Islet of Langerhans (tissue), 1 donor: ENCODE measurements at regions not wholly inside any gene's neighbourhood (a gene's known extent, or its start where the extent isn't known, plus 50 kb on each side); places are given as distances from the start of the nearest gene placed in this dataset.
"Not testable (repeated sequence)": the region's sequence is repeated elsewhere in the genome, so short reads cannot be mapped to it uniquely, and the experiment has no call there.

Experiments used
- FAIRE-seq: peaks from one replicate; lab custom pipeline; 2011; peaks lifted over from hg19 to GRCh38; lab: Jason Lieb, UNC

DNA sequence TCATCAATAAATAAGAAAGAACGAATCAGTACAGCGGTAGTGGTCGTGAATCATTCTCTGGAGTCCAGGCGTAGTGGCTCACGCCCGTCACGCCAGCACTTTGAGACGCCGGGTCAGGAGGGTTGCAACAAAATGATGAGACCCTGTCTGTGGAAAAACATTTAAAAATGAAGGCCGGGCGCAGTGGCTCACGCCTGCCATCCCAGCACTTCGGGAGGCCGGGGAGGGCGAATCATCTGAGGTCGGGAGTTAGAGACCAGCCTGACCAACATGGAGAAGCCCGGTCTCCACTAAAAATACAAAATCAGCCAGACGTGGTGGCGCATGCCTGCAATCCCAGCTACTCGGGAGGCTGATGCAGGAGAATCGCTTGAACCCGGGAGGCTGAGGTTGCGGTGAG, 111.8 kb upstream of the ANKRD30BL start:
- FAIRE-seq = not testable (repeated sequence)

DNA sequence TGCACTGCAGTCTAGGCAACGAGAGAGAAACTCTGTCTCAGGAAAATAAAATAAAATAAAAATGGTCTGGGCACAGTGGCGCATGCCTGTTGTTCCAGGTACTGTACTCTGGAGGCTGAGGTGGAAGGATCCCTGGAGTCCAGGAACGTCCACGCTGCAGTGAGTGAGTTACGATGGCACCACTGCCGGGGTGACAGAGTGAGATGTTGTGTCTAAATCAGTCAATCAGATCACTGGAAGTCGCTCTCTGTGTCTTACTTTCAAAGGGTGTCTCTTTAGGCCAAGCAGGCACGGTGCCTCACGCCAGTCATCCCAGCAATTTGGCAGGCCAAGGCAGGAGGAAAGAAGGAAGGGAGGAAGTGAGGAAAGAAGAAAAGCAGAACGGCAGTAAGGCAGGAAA, 112.2 kb upstream of the ANKRD30BL start:
- FAIRE-seq = no peak

DNA sequence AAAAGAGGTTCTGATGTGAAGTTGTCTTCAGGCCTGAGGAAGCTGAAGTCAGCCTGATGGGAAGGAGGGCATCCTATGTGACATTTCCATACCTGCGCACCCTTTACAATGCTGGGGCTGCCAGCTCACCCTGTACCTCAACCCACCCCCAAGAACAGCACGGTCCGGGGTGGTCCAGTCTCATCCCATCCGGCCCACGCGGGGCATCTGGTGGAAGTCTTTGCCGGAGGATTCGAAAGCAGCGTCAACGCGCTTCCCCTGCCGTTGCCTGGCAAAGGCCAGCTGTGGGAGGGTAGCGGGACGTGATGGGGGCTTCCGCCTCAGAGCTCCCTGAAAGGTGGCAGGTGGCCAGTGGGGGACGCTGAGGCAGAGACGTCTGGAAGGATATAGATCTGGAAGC, 113.6 kb upstream of the ANKRD30BL start:
- FAIRE-seq = no peak

DNA sequence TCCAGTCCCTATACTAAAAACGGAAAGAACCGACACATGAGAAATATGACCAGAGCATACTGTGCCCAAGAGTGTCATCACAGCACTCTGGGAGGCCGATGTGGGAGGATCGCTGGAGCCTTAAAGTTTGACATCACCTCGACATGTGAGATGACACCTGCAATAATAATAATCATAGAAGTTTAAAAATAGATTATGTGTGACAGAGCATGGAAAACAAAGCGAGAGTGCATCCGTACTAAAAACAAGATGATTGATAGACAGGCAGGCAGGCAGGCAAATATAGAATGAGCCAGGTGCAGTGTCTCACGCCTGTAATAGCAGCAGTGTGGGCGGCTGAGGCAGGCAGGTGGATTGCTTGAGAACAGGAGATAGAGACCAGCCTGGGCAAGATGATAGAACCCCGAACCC, 114.8 kb upstream of the ANKRD30BL start:
- FAIRE-seq = no peak

DNA sequence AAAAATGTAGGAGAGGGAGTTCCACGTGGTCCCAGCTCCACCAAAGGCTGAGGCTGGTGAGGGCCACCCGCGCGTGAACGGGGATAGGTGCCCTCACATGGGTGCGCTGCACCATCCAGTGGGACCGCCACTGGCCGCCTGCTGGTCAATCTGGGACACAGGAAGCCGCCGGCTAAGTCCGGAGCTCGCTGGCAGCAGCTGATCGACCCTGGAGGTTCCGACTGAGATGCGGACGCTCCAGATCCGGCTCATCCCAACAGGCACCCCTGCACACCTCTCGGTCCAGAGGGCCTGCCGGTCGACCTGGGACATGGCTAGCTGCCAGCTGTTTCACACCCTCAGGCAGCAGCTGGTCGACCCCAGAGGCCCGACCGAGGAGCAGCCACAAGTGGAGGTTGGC, 116.5 kb upstream of the ANKRD30BL start:
- no peak for FAIRE-seq

DNA sequence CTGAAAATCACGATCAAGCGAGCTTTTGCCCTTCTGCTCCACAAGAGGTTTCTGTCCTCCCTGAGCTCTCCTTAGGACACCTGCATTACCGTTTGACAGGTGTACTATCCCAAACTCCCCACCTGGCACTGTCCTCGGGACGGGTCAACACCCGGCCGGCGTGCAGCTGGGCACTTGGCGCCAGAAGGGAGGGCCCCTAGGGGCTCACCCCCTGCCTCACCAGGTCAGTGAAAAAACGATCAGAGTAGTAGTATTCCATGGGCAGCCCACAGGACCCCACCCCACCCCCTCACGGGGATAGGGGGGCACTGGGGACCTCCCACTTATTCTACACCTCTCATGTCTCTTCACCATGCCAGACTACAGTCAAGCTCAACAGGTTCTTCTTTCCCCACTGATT, 117.6 kb upstream of the ANKRD30BL start:
- FAIRE-seq = no peak

DNA sequence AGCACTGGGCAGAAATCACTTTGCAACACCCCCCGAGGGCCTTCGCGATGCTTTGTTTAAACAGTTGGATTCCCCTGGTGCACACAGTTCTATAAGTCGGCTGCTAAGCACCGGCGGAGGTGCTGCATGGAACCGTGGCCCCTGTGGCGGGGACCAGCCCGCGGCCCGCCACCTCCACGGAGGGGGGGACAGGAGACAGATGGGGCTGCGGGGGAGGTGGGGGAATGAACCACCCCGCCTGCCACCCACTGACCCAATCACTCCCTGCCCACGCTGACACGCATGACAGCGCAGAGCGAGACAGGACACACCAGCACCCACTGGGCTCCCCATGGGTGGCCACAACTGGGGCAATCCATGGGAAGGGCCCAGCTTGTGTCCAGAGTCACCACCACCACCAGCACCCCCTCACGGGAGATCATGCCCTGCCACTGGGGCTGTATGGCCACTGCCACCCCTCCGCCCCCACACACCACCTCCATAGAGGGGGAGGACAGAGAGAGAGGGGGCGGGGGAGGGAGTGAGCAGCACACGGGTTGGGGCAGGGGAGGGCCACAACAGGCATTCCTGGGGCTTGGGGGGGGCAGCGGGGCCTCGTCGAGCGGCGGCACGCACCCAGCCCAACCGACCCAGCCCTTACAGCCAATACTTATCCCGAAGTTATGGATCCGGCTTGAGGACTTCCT, 118.3 kb upstream of the ANKRD30BL start:
- no peak for FAIRE-seq

DNA sequence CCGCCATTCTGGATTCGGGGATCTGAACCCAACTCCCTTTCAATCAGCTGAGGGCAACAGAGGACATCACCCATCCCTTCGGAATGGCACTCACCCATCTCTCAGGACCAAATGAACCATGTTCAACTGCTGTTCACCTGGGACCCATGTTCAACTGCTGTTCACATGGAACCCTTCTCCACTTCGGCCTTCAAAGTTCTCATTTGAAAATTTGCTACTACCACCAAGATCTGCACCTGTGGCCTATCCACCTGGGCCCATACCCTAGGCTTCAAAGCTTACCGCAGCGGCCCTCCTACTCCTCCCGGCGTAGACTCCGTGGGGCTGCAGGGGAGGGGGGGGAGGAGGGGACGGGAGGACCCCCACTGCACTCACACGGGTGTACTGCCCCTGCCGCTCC, 119.2 kb upstream of the ANKRD30BL start:
- no peak for FAIRE-seq

DNA sequence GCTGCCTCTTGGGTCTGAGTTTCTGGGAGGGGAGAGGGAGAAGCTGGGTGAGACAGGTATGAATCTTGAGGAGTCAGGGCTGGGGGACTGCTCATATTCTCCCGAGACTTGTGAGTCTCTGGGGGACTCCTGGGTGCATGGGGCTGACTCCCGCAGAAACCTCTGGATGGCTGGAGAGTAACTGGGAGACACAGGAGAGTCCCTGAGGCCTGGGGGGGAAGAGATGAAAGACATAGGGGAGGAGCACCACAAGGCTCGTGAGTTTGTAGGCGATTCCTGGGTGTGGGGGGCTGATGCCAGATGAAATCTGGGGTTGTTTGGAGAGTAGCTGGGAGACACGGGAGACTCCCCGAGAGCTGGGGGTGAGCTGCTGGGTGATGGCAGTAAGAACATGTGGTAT, 120.4 kb upstream of the ANKRD30BL start:
- not testable (repeated sequence) for FAIRE-seq

DNA sequence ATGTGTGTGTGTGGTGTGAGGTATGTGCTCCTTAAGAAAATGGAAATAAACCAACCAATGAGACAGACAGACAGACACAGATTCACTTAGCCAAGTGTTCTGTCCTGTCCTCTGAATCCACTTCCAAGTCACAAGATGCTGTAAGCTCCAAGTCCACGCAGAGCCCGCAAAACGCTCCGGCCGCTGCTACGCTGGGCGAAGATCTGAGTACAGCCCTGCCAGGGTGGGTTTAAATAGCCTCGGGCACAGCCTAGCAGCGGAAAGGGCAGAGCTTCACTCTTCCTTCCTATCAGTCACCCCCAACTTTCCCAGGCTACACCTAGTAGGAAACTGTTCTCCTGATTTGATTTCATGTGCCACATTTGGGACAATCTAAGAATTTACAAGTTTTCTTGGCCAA, 121.2 kb upstream of the ANKRD30BL start:
- no peak for FAIRE-seq

DNA sequence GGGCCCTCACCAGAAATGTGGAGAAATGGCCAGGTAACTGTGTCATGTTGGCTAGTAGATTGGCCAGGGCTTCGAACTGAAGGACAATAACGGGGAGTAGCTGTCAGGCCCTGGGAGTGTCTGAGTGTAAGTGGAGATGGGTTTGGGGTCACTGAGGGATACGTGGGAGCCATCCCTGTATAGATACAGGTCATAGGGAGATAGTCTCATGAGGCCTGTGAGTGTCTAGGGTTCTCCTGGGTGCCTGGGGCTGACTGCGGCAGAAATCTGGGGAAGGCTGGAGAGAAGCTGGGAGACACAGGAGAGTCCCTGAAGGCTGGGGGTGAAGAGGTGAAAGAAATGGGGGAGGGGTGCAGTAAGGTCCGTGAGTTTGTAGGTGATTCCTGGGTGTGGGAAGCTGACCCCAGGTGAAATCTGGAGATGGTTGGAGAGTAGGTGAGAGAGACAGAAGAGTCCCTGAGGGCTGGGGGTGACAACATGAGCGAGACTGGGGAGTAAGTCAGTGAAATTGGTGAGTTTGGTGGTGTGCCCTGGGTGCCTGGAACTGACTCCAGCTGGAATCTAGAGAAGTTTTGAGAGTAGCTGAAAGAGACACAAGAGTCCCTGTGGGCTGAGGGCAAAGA, 124.6 kb upstream of the ANKRD30BL start:
- FAIRE-seq = not testable (repeated sequence)

DNA sequence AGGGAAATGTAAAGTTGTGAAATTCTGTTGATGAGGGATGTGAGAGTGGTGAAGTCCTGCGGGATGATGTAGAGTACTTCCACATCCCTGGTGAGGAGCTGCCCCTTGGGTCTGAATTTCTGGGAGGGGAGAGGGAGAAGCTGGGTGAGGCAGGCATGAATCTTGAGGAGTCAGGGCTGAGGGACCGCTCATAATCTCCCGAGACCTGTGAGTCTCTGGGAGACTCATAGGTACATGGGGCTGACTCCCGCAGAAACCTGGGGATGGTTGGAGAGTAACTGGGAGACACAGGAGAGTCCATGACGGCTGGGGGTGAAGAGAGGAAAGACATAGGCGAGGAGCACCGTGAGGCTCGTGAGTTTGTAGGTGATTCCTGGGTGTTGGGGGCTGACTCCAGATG, 126.2 kb upstream of the ANKRD30BL start:
- FAIRE-seq = not testable (repeated sequence)

DNA sequence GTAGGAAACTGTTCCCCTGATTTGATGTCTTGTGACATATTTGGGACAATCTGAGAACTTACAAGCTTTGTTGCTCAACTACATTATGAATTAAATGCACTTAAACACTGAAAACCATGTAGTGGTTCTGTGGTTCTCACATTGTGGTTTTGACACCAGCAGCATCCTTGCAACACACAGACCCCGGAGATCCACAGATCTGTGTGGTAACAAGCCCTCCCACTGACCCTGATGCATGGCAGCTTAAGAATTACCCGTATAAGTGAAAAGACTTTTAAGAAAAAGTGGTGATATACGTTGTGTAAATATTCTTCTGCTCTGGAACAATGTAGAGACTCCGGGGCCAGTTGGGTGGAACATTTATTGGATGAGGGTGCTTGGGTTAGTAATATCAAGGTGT, 127.4 kb upstream of the ANKRD30BL start:
- not testable (repeated sequence) for FAIRE-seq

DNA sequence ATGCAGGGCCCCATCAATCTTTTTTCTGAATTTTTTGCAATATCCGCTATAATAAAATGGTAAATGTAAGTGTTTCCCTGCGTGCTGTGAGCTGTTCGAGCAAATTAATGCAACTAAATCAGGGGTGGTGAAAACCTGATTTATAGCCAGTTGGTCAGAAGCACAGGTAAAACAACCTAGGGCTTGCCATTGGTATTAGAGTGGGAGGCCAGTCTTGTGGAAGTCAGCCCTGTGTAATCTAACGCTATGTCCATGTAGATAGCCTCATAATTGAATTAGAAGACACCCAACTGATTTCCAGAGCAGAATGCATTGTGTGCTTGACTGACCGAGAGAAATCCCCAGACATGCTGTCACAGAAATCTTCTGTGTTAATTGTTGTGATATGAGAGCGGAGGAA, 126.8 kb upstream of the GPR39 start:
- not testable (repeated sequence) for FAIRE-seq

DNA sequence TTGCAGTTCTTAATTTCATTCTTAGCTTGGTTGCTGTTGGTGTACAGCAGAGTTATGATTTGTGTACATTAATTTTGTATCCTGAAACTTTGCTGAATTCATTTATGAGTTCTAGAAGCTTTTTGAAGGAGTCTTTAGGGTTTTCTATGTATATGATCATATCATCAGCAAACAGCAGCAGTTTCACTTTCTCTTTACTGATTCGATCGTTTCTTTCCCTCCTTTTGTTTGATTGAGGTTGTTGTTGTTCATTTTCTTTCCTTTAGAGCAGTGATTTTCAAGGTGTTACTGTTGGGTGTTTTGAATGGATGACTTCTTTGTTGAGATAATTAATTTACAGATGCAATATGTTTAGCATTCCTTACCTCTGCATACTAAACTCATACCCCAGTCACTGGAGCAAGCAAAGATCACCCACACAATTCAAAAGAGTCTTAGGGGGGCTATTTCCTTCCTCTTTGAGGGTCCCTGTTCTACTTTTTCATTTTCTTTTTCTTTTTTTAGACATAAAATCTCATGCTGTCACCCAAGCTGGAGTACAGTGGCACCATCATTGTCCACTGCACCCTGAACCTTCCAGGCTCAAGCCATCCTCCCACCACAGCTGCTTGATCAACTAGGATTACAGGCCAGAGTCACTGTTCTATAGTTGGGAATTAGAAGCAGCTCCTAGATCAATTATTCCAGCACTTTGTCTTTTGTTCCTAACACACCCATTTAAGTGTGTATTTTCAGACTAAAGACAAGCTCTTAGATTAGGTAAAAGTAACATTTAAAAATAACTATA, 115.8 kb upstream of the GPR39 start:
- not testable (repeated sequence) for FAIRE-seq

DNA sequence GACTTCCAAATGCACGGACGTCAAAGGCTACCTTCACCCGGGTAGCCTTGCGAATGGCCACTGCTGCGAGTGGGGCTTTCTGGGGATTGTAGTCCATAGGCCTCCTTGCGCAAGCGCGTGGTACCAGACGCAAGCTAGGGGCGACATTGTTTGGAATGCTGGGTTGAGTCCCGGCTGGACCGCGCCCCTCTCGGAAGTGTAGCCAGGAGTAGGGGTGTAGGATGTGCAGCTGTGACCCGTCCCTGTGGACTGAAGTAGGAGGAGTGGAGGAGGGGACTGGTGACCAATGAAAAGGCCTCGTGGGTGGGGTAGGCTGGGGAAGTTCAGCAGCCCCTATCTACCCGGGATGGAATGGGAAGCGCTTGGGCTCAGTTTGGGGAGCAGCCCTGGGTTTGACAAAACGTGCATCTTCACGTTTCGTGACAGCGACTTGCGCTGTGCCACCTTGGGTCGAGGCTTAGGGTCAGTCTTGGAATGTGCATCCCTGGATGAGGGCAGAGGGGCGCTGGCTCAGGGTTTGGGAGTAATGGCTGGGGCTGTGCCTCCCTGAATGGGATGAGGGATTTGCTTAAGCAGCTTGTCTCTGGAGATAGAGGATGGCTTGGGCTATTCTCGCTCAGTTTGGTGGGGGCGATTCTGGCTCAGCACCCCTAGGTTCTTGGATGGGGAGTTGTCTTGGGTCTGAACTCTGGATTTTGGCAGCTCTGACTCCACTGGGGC, 111.8 kb upstream of the GPR39 start:
- FAIRE-seq = not testable (repeated sequence)

DNA sequence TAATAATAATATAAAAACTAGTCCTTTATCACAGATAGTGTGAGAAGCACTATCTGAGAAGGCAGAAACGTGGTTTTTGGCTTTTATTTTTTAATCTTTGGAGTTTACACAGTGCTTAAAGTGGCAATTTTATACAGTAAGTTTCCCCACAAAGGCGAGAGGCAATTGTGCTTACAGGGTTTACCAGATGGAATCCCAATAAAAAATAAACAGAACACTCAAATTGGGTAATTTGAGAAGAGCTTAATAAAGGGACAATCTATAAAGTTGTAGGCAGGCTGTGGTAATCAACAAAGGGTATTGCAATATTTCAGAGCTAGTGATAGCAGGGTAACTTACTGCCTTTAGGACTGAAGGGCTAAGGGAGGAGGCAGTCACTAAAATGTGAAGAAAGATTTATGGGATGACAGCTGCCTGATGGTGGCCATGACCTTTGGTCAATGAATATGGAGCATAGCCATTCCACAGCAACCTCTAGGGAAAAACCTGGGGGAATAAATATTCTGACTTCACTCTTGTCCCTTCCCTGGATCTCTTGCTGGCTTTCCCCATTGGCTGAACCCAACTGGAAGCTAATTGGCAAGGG, 108.9 kb upstream of the GPR39 start:
- not testable (repeated sequence) for FAIRE-seq

DNA sequence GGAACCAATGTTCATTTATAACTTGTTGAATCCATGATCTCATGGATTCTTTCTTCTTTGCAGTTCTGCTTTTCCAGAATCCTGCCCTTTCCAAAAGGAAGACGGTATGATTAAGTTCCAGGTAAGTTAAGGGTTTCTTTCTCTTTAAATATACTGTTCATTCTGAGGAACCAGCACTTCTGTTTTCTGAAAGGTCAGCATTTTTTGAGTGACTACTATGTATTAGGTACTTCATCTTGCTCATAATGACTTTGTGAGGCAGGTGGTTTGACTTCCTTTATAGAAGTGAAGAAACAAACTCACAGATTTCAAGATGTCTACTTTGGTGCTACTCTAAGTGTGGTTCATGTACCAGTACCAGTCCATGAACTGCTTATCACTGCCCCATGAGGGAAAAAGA, 107.4 kb upstream of the GPR39 start:
- not testable (repeated sequence) for FAIRE-seq

DNA sequence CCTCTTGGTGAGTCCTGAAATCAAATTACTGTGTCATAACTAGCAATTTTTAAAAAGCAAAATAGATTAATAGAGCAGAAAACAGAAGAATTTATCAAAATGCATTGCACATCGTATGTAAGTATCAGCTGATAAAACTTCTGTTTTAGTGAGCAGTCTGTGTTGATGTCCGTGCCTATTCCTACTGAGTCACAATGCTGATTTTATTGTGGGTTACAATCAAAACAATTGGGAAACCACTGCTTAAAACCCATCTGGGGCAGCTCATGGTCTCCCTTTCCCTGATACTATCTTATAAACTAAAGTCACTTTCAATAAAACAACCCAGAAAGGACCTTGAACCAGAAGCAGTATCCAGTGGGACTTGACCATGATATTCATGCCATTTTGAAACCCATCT, 101.1 kb upstream of the GPR39 start:
- not testable (repeated sequence) for FAIRE-seq

DNA sequence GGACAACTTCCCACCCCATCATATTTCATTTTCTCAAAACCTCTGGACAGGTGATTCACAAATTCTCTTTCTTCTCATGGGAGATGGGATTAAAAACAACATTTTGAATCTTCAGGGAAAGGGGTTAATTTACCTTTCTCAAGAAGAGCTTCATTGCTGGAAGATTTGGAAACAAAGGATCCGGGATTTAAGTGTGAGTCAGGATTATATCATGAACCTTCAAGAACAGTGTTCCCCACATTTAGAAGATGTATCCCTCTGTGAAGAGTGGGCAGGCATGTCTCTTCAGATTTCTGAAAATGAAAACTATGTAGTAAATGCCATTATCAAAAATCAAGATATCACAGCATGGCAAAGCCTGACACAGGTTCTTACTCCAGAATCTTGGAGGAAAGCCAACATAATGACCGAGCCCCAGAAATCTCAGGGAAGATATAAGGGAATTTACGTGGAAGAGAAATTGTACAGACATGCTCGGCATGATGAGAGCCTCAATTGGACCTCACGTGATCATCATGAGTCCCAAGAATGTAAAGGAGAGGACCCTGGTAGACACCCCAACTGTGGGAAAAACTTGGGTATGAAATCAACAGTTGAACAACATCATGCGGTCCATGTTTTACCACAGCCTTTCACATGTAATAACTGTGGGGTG, 99.5 kb upstream of the GPR39 start:
- FAIRE-seq = not testable (repeated sequence)

DNA sequence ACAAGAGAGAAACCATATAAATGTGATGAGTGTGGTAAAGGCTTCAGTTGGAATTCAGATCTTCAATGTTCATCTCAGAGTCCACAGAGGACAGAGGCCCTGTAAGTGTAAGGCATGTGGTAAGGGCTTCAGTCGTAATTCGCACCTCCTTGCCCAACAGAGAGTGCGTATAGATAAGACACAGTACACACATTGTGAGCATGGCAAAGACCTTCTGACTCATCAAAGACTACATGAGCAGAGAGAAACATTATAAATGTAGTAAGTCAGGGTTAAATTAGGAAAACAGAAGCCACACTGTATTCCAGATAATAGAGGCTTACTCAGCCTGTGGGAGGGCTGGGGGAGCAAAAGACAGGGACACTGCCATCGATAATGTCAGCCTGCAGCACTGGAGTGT, 98.1 kb upstream of the GPR39 start:
- FAIRE-seq = not testable (repeated sequence)

DNA sequence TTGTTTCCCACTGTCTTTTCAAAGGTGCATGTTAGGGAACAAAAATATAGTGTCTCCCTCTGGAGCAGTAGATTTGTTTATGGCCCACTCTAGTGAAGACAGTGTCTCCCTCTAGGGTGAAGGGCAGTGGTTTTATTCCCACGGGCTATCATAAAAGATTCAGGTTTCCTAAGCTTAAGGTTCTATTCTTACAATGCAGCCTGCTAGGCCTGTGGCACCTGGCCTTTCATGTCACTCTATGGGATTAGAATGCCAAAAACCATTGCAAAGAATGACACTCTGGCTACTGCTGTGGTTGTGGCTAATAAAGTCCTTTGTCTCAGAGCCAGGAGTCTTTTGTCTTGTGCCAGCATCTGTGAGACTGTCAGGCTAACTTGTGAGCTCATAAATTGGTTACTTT, 92.6 kb upstream of the GPR39 start:
- not testable (repeated sequence) for FAIRE-seq
